ENCODE measurements at regions not wholly inside any gene's neighbourhood (a gene's known extent, or its start where the extent isn't known, plus 50 kb on each side); places are given as distances from the start of the nearest gene placed in this dataset.

GRCh38 chr18:51955136-51955535 is 384.9 kb upstream of the DCC start:
- FAIRE-seq: no peak

- no peak for FAIRE-seq
Observed at GRCh38 chr18:51957001-51957400, 383.0 kb upstream of the DCC start.

- FAIRE-seq: no peak
Observed at GRCh38 chr18:51980101-51980500, 359.9 kb upstream of the DCC start.

- no peak for FAIRE-seq
Observed at GRCh38 chr18:51988277-51988676, 351.7 kb upstream of the DCC start.

GRCh38 chr18:51997129-51997528 is 342.9 kb upstream of the DCC start:
- FAIRE-seq: no peak

- no peak for FAIRE-seq
Observed at GRCh38 chr18:51998066-51998465, 341.9 kb upstream of the DCC start.

GRCh38 chr18:51998711-51999110 is 341.3 kb upstream of the DCC start:
- no peak for FAIRE-seq

- FAIRE-seq: no peak
Observed at GRCh38 chr18:51999351-51999750, 340.6 kb upstream of the DCC start.

- FAIRE-seq: no peak
Observed at GRCh38 chr18:52000435-52000834, 339.6 kb upstream of the DCC start.

GRCh38 chr18:52001106-52001505 is 338.9 kb upstream of the DCC start:
- FAIRE-seq: no peak

- FAIRE-seq: no peak
Observed at GRCh38 chr18:52002600-52002999, 337.4 kb upstream of the DCC start.

- FAIRE-seq: no peak
Observed at GRCh38 chr18:52007105-52007504, 332.9 kb upstream of the DCC start.

GRCh38 chr18:52008330-52008729 is 331.7 kb upstream of the DCC start:
- FAIRE-seq: no peak

GRCh38 chr18:52008736-52009135 is 331.3 kb upstream of the DCC start:
- FAIRE-seq: no peak

GRCh38 chr18:52009958-52010357 is 330.0 kb upstream of the DCC start:
- FAIRE-seq: no peak

- no peak for FAIRE-seq
Observed at GRCh38 chr18:52045946-52046675, 293.9 kb upstream of the DCC start.

GRCh38 chr18:52046842-52047241 is 293.2 kb upstream of the DCC start:
- no peak for FAIRE-seq

GRCh38 chr18:52054324-52054723 is 285.7 kb upstream of the DCC start:
- FAIRE-seq: no peak

- FAIRE-seq: no peak
Observed at GRCh38 chr18:52060607-52061304, 279.2 kb upstream of the DCC start.

- FAIRE-seq: no peak
Observed at GRCh38 chr18:52063923-52064322, 276.1 kb upstream of the DCC start.

GRCh38 chr18:52069201-52069600 is 270.8 kb upstream of the DCC start:
- no peak for FAIRE-seq

GRCh38 chr18:52070291-52070756 is 269.7 kb upstream of the DCC start:
- no peak for FAIRE-seq

GRCh38 chr18:52077251-52077983 is 262.6 kb upstream of the DCC start:
- FAIRE-seq: no peak

- no peak for FAIRE-seq
Observed at GRCh38 chr18:52082246-52082645, 257.8 kb upstream of the DCC start.
